B cell (primary cell): ENCODE measurements at regions not wholly inside any gene's neighbourhood (a gene's known extent, or its start where the extent isn't known, plus 50 kb on each side); places are given as distances from the start of the nearest gene placed in this dataset.

Source experiments
- ATAC-seq: fragments of 200-7000 bp; cut with Tn5 transposase; one replicate; pipeline ENCODE4 v1.10.0; 2021; ENCODE audit warnings: low read depth, mild to moderate bottlenecking, moderate number of reproducible peaks, moderate library complexity
- CTCF ChIA-PET: fragments of 350-600 bp; sonication (Branson Sonifier 250); formaldehyde crosslinking; loops from one replicate; lab custom pipeline; 2021; ENCODE audit warnings: antibody characterized with exemption, inconsistent platforms; lab: Charles Lee
- POLR2A ChIA-PET: fragments of 350-600 bp; sonication (Branson Sonifier 250); formaldehyde crosslinking; loops from one replicate; lab custom pipeline; 2021; ENCODE audit warnings: antibody characterized with exemption; lab: Charles Lee
- DNase-seq: peaks from one replicate; pipeline ENCODE4 v3.0.0; 2013
- H2AFZ ChIP-seq: 2 replicates; pipeline ENCODE4 v1.6.1; 2012; ENCODE audit warnings: mild to moderate bottlenecking, low read depth, low read length; ENCODE audit not compliant: insufficient read depth, poor library complexity, severe bottlenecking
- H3K27ac ChIP-seq, 2 donors: 1 replicate in 1 of 2; 2 replicates in 1 of 2; pipeline ENCODE4 v1.5.1; 2012 to 2013; ENCODE audit warnings: low read length in 2 of 2, mild to moderate bottlenecking in 2 of 2, moderate library complexity in 1 of 2
- H3K27me3 ChIP-seq, 4 experiments: fragments of 200-600 bp in 1 of 4; sonication (generic) in 1 of 4; replicated peaks in 1 of 4; 1 replicate in 2 of 4; 2 replicates in 2 of 4; pipeline versions ENCODE4 v1.6.1 to v1.7.0; 2013 to 2016; ENCODE audit warnings: low read length in 3 of 4, mild to moderate bottlenecking in 2 of 4, mixed read lengths in 1 of 4, moderate library complexity in 1 of 4; ENCODE audit not compliant: insufficient read depth in 4 of 4, control insufficient read depth in 3 of 4; ENCODE audit errors: control extremely low read depth in 1 of 4
- H3K36me3 ChIP-seq, 2 experiments: replicated peaks in 1 of 2; 1 replicate in 1 of 2; 2 replicates in 1 of 2; pipeline versions ENCODE4 v1.6.1 to v1.7.1; 2013; ENCODE audit warnings: low read length in 1 of 2; ENCODE audit not compliant: insufficient read depth in 2 of 2, control insufficient read depth in 1 of 2; ENCODE audit errors: control extremely low read depth in 1 of 2, extremely low read depth in 1 of 2
- H3K4me1 ChIP-seq, 2 donors: fragments of 200-600 bp in 1 of 2; sonication (generic) in 1 of 2; 1 replicate in 1 of 2; 2 replicates in 1 of 2; pipeline versions ENCODE4 v1.5.1 to v1.6.1; 2013 to 2017; ENCODE audit warnings: low read length in 2 of 2; ENCODE audit not compliant: control insufficient read depth in 2 of 2, insufficient read depth in 2 of 2
- H3K4me2 ChIP-seq: replicated peaks from 2 replicates; pipeline ENCODE3; 2012; ENCODE audit warnings: mild to moderate bottlenecking, low read depth, low read length; ENCODE audit not compliant: poor library complexity, severe bottlenecking
- H3K4me3 ChIP-seq, 5 experiments: fragments of 200-600 bp in 1 of 5; sonication (generic) in 1 of 5; 1 replicate in 3 of 5; 2 replicates in 2 of 5; pipeline versions ENCODE4 v1.5.1 to v1.7.0; 2011 to 2016; ENCODE audit warnings: low read length in 4 of 5, mild to moderate bottlenecking in 4 of 5, low read depth in 2 of 5, control low read depth in 1 of 5, moderate library complexity in 1 of 5; ENCODE audit not compliant: insufficient read depth in 1 of 5; ENCODE audit errors: control extremely low read depth in 1 of 5, extremely low read depth in 1 of 5
- H3K79me2 ChIP-seq: fragments of 200-600 bp; sonication (generic); one replicate; pipeline ENCODE4 v1.6.0; 2016; ENCODE audit warnings: low read length; ENCODE audit not compliant: control insufficient read depth, insufficient read depth
- H3K9ac ChIP-seq: fragments of 200-600 bp; sonication (generic); 2 replicates; pipeline ENCODE4 v1.6.1; 2017; ENCODE audit warnings: mild to moderate bottlenecking, low read length, moderate library complexity
- H3K9me3 ChIP-seq, 3 donors: one replicate each; pipeline versions ENCODE4 v1.6.1 to v1.7.1; 2013; ENCODE audit warnings: low read length in 2 of 3; ENCODE audit not compliant: control insufficient read depth in 2 of 3, insufficient read depth in 1 of 3; ENCODE audit errors: control extremely low read depth in 1 of 3
- H4K20me1 ChIP-seq: 2 replicates; pipeline ENCODE4 v1.6.0; 2012; ENCODE audit warnings: mild to moderate bottlenecking, low read length; ENCODE audit not compliant: insufficient read depth, control insufficient read depth, poor library complexity, severe bottlenecking
- H3K27ac Mint-ChIP-seq: one replicate; pipeline ENCODE4 v1.8.0; 2021; ENCODE audit warnings: mixed read lengths
- H3K27me3 Mint-ChIP-seq: one replicate; pipeline ENCODE4 v1.8.0; 2021; ENCODE audit warnings: mixed read lengths
- H3K4me1 Mint-ChIP-seq: one replicate; pipeline ENCODE4 v1.8.0; 2021; ENCODE audit warnings: mixed read lengths
- H3K4me3 Mint-ChIP-seq: one replicate; pipeline ENCODE4 v1.8.0; 2021; ENCODE audit warnings: mixed read lengths
- H3K9me3 Mint-ChIP-seq: one replicate; pipeline ENCODE4 v1.8.0; 2022; ENCODE audit warnings: mixed read lengths; ENCODE audit not compliant: insufficient read depth
- CTCF ChIP-seq: fragments of 200-600 bp; IDR thresholded peaks from one replicate; pipeline ENCODE4 v1.8.0; 2022; ENCODE audit warnings: antibody characterized with exemption, mild to moderate bottlenecking
- EZH2 ChIP-seq: IDR thresholded peaks from 2 replicates; pipeline ENCODE4 v1.6.1; 2012; ENCODE audit warnings: borderline replicate concordance, low read depth, mild to moderate bottlenecking, moderate library complexity, low read length; ENCODE audit not compliant: insufficient read depth, poor library complexity, severe bottlenecking
- WGBS: methylation state at CpG from one replicate; pipeline ENCODE4 v1.1.5; 2013; ENCODE audit warnings: missing lambda C conversion rate; ENCODE audit not compliant: insufficient coverage; 5-methylcytosine and 5-hydroxymethylcytosine counted together
- intact Hi-C: fragments of 100-400 bp; cut with micrococcal nuclease; formaldehyde crosslinking; loops from one replicate; pipeline ENCODE4 v1.10.0; 2022

GRCh38 chr2:118300832-118301231 lies 212.6 kb downstream of the INSIG2 start:
- Mint-ChIP-seq H3K27me3 (peaks cover 28% of the 10 kb centered on the region), H3K9me3 (no peaks in the 10 kb centered on the region), H3K4me1 (no peaks in the 10 kb centered on the region), H3K4me3 (no peak overlapping the region), H3K27ac (no peak overlapping the region)
- Histone ChIP-seq H3K4me2 (no peak overlapping the region), H4K20me1 (no peaks in the 10 kb centered on the region), H3K9ac (no peak overlapping the region), H3K27me3 (peaks cover 0 to 4% (median 0%) of the 10 kb centered on the region in 4 experiments), H3K4me1 (no peaks in the 10 kb centered on the region), H3K9me3 (peaks cover 0 to 7% (median 0%) of the 10 kb centered on the region in 3 donors), H3K79me2 (no peaks in the 10 kb centered on the region), H3K27ac (no peak overlapping the region), H2AFZ (no peak overlapping the region), H3K36me3 (no peaks in the 10 kb centered on the region), H3K4me3 (no peak overlapping the region)
- POLR2A ChIA-PET, result no interaction called here
- no peak for DNase-seq
- intact Hi-C loops, result no loop called here
- CTCF ChIA-PET, result no interaction called here
- TF ChIP-seq CTCF (no peak), EZH2 (no peak)
- no peak for ATAC-seq

GRCh38 chr2:118296663-118297062 lies 208.4 kb downstream of the INSIG2 start:
- H3K4me3 ChIP-seq, result no peak overlapping the region
- peaks cover 0 to 4% (median 0%) of the 10 kb centered on the region in 4 experiments for H3K27me3 ChIP-seq
- H2AFZ ChIP-seq, result no peak overlapping the region
- H3K27me3 Mint-ChIP-seq, result peaks cover 35% of the 10 kb centered on the region
- no peak overlapping the region for H3K27ac Mint-ChIP-seq
- H3K4me2 ChIP-seq, result no peak overlapping the region
- WGBS, result 100% methylated on average over 1 of the region's 4 CpGs
- H3K79me2 ChIP-seq, result no peaks in the 10 kb centered on the region
- no peak overlapping the region for H3K27ac ChIP-seq
- H3K4me3 Mint-ChIP-seq, result no peak overlapping the region
- intact Hi-C loops, result no loop called here
- ATAC-seq (no peak), DNase-seq (no peak)
- no peaks in the 10 kb centered on the region for H3K36me3 ChIP-seq
- no peaks in the 10 kb centered on the region for H3K9me3 Mint-ChIP-seq
- TF ChIP-seq EZH2 (no peak), CTCF (no peak)
- H3K9ac ChIP-seq, result no peak overlapping the region
- H3K4me1 ChIP-seq, result no peaks in the 10 kb centered on the region
- no peaks in the 10 kb centered on the region for H4K20me1 ChIP-seq
- H3K4me1 Mint-ChIP-seq, result no peaks in the 10 kb centered on the region
- ChIA-PET POLR2A (no interaction called here), CTCF (no interaction called here)
- peaks cover 0 to 10% (median 0%) of the 10 kb centered on the region in 3 donors for H3K9me3 ChIP-seq
